Coronary artery (tissue), 2 donors: ENCODE measurements at regions not wholly inside any gene's neighbourhood (a gene's known extent, or its start where the extent isn't known, plus 50 kb on each side); places are given as distances from the start of the nearest gene placed in this dataset.

ENCODE experiments used
- DNase-seq: peaks from one replicate; pipeline ENCODE4 v3.0.0-alpha.2; 2017; ENCODE audit warnings: low spot score
- H3K27ac ChIP-seq, 2 donors: fragments of 200-600 bp; sonication (generic); one replicate each; pipeline ENCODE4 v1.5.1; 2016 to 2019
- H3K4me3 ChIP-seq: fragments of 200-600 bp; sonication (generic); 2 replicates; pipeline ENCODE4 v1.5.1; 2016; ENCODE audit warnings: mild to moderate bottlenecking, moderate library complexity
- CTCF ChIP-seq: fragments of 200-600 bp; sonication (generic); IDR thresholded peaks from one replicate; pipeline ENCODE4 v1.5.1; 2019; ENCODE audit warnings: antibody characterized with exemption

GRCh38 chr3:18054625-18055024, 312.2 kb upstream of the TBC1D5 start:
- TF ChIP-seq CTCF, result no peak
- DNase-seq, result no peak
- no peak overlapping the region for H3K4me3 ChIP-seq
- no peak overlapping the region for H3K27ac ChIP-seq

- no peak for DNase-seq
- Histone ChIP-seq H3K27ac (no peak overlapping the region), H3K4me3 (no peak overlapping the region)
- TF ChIP-seq CTCF, result no peak
These were observed 308.9 kb upstream of the TBC1D5 start for GRCh38 chr3:18051306-18051705.

- H3K4me3 ChIP-seq, result no peak overlapping the region
- DNase-seq, result no peak
- no peak overlapping the region for H3K27ac ChIP-seq
- no peak for TF ChIP-seq CTCF
These were observed 306.7 kb upstream of the TBC1D5 start for GRCh38 chr3:18049096-18049495.

- no peak for TF ChIP-seq CTCF
- Histone ChIP-seq H3K27ac (no peak overlapping the region), H3K4me3 (no peak overlapping the region)
- no peak for DNase-seq
These were observed 304.6 kb upstream of the TBC1D5 start for GRCh38 chr3:18047052-18047451.

GRCh38 chr3:18046131-18046915, 303.9 kb upstream of the TBC1D5 start:
- no peak overlapping the region for H3K4me3 ChIP-seq
- no peak for TF ChIP-seq CTCF
- no peak for DNase-seq

GRCh38 chr3:18044971-18045880, 302.8 kb upstream of the TBC1D5 start:
- Histone ChIP-seq H3K4me3 (no peak overlapping the region), H3K27ac (no peak overlapping the region)
- DNase-seq, result no peak
- TF ChIP-seq CTCF, result no peak

More at GRCh38 chr3:18046131-18046915, 303.9 kb upstream of the TBC1D5 start:
- H3K27ac ChIP-seq, result no peak overlapping the region
